ENCODE measurements at regions not wholly inside any gene's neighbourhood (a gene's known extent, or its start where the extent isn't known, plus 50 kb on each side); places are given as distances from the start of the nearest gene placed in this dataset.
"Not testable (repeated sequence)": the region's sequence is repeated elsewhere in the genome, so short reads cannot be mapped to it uniquely, and the experiment has no call there.

GRCh38 chr4:171521726-171522125 lies 291.5 kb upstream of the GALNTL6 start:
- DNase-seq: no peak

GRCh38 chr4:171519457-171519856 lies 293.7 kb upstream of the GALNTL6 start:
- no peak for DNase-seq

- no peak for DNase-seq
Observed at GRCh38 chr4:171517883-171518282, 295.3 kb upstream of the GALNTL6 start.

DNA sequence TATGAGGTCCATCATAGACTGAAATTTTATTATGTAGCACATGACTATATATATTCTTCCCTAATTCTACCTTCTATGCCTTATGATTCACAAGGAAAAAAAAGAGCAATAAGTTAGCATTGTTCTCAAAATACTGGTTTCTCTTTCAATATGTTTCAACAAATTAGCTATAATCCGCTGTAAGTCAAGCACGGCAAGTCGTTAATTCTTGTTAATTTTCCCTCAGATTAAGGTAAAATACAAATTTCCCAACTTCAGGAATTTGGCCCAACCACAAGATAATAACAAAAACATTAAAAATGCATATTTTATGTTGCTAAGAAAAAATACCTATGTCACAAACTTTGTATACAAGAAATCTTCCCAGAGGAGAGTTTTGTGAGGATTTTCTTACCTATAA lies 296.5 kb upstream of the GALNTL6 start:
- no peak for DNase-seq

DNA sequence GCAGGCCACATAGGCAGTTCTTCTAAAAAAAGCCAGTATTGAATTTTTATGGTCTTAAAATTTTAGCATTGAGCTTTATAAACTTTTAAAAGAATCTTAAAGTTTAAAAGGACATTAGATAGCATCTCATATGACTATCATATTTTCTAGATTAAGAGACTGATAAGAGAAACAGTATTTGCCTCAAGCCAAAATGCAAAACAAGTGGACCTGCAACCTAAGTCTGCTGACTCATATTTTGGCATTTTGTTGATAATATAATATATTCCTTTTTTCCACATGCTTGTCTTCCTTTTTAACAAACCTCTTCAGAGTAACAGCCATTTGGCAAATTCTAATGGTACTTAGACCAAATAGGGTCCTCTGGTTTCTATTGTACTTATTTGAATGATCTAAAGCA lies 328.5 kb upstream of the GALNTL6 start:
- DNase-seq: no peak

GRCh38 chr4:171478181-171478580 lies 335.0 kb upstream of the GALNTL6 start:
- no peak for DNase-seq

DNA sequence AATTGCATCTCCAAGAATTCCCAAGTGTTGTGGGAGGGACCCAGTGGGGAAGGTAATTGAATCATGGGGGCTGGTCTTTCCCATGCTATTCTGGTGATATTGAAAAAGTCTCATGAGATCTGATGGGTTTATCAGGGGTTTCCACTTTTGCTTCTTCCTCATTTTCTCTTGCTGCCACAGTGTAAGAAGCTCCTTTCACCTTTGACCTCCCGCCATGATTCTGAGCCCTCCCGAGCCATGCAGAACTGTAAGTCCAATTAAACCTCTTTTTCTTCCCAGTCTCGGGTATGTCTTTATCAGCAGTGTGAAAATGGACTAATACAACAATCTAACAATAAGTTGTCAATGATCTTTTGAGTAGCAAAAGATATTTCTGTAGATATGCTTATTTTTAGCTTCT lies 338.1 kb upstream of the GALNTL6 start:
- not testable (repeated sequence) for DNase-seq

- no peak for DNase-seq
Observed at GRCh38 chr4:171473155-171473554, 340.0 kb upstream of the GALNTL6 start.

GRCh38 chr4:171472230-171472629 lies 341.0 kb upstream of the GALNTL6 start:
- DNase-seq: no peak

DNA sequence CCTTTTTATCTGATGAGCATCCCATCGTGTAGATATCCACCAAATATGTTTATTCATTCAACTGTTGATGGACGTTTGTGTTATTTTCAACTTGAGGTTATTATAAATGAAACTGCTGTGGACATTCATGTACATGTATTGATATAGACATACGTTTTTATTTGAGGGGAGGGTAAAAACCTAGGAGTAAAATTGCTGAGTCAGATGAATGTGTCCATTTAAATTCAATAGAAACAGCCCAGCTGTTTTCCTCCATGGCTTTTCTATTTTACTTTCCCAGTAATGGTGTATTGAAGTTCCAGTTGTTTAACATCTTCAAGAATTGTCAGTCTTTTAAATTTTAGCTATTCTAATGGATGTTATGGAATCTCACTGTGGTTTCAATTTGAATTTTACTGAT lies 348.7 kb upstream of the GALNTL6 start:
- no peak for DNase-seq

- no peak for DNase-seq
Observed at GRCh38 chr4:171461191-171461590, 352.0 kb upstream of the GALNTL6 start.

GRCh38 chr4:171448919-171449481 lies 364.2 kb upstream of the GALNTL6 start:
- DNase-seq: no peak

- DNase-seq: no peak
Observed at GRCh38 chr4:171448358-171448757, 364.8 kb upstream of the GALNTL6 start.

DNA sequence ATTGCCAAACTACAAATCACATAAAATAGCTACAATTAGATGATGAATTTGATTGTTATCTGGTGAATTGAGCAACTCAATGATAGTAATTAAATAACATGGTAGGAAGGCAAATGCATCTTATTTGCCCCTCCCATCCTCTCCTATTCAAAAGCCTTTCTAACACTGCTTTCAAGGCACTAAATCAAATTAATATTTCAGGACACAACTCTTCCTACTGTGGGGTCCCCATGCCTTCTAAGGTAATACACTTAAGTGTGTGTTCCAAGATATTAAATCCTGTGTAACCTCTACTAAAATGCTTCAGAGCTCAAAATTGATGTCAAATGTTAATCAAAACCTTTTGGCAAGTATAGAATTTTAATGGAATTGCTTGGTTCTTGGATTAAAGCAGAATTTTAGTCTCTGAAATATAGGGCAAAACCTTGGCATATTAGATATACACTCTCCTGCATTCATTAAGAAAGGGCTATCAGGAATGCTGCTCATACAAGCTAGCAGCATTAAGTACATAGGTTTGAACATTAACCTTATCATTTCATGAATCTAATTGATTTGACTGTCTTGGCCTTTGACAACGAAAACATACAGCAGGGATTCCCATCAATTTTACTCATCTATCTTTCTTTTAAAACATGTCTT lies 371.8 kb upstream of the GALNTL6 start:
- no peak for DNase-seq

DNA sequence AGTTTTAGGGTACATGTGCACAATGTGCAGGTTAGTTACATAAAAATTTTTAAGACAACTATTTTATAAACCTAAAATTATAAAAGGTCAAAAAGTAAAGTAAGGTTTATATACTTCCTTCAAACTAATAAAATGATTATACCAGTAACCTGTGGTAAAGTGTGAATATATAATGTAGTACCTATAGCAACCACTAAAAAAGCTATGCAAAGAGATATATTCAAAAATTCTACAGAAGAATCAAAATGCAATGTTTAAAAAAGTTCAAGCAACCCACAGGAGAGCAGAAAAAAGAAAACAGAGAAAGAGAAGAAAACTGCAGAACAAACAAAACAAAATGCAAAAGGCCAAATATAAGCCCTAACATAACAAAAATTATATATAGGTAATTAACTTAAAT lies 379.5 kb upstream of the GALNTL6 start:
- no peak for DNase-seq

DNA sequence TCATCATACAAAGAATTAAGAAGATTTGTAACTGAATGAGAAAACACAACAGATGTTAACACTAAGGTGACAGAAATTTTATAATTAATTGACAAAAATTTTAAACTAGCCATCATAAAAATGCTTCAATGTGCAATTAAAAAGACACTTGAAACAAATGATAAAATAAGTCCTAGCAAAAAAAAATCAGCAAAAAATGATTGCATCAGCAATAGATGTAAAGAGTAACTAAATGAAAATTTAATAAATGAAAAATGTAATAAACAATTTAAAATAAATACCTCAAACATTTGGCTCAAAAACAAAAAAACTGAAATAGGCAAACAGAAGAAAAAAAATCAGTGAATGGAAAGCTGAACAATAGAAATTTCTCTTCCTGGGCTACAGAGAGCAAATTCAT lies 380.7 kb upstream of the GALNTL6 start:
- no peak for DNase-seq

DNA sequence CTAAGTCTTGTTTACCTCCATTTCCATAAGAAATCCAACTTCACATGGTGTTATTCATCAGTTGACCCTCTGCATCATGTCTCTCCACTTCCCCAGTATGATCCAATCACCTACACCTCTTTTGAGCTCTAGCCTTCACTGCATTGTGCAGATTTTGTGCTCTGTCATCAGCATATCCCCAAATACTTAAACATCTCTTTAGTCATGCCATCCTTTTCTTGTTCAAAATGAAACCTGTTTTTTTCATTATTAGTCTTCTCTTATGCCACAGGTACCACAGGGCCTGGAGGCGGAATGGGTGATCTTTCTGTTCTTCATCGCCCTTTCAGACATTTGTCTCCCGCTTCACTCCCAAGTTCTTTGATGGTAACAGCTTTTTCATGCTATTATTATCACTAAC lies 382.7 kb upstream of the GALNTL6 start:
- DNase-seq: peak; percentile 30

GRCh38 chr4:171397175-171397574 lies 416.0 kb upstream of the GALNTL6 start:
- DNase-seq: no peak

DNA sequence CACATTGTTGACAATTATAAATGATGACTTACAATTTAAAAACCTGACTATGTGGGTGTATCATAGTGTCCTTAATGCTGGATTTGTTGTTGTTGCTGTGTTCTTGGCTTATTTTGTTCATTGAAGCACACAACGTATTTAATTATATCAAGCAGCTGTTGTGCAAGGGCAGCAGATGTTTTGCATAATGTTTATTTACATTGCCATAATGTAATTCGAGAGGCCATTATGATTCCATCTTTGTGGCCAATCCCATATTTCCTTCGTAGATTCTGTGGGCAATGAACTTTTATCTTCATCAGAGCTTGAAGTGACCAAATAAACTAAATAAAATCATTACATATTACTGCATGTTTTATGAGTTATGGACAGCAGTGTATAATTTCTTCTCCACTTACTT lies 422.6 kb upstream of the GALNTL6 start:
- DNase-seq: no peak

- no peak for DNase-seq
Observed at GRCh38 chr4:171378323-171378722, 434.9 kb upstream of the GALNTL6 start.

DNA sequence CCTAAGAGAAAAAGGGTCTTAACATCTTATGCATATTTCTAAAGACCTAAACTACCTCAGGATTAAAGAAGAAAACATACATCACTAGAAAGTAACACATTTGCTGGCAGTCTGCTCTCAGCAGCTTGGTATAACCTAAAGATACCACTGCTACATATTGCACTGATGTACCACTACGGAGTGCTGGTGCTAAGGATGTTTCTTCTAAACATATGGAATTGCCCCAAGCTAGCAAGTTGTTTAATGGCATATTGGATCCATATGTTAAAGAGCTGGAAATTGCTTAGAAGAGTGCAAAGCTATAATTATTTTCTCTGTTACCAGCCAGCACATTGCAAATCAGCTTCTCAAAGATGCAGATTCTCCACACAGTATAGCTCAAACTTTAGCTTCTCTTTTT lies 436.5 kb upstream of the GALNTL6 start:
- no peak for DNase-seq

- no peak for DNase-seq
Observed at GRCh38 chr4:171353535-171353934, 459.7 kb upstream of the GALNTL6 start.

GRCh38 chr4:171348090-171348489 lies 465.1 kb upstream of the GALNTL6 start:
- no peak for DNase-seq

DNA sequence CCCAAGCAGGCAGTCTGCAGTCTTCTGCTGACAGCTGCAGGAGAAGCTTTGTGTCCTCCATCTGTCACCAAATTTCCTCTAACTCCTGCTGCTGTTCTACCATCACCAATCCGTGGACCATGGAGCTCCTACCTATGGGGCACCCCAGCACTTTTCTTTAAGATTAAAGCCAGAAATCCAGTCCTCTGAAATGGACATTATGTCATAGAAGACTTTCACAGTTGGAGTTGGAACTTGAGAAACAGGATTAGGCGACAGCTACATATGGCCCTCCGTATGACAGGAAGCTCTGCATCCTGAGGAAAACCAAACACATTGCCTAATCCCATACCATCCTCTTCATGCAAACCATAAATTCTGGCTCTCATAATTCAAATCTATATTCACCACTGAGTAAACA lies 470.6 kb upstream of the GALNTL6 start:
- DNase-seq: no peak

GRCh38 chr4:171340258-171340657 lies 472.9 kb upstream of the GALNTL6 start:
- DNase-seq: no peak

Measured in activated CD4-positive, alpha-beta T cell treated with anti-CD3 and anti-CD28 coated beads, Interleukin-2, Interleukin-6, amounts not matched to agents 100 ng/mL and 50 ng/mL, durations not matched to agents 16 hours and 8 hours (primary cell).